Loucy (cell line): ENCODE measurements at regions not wholly inside any gene's neighbourhood (a gene's known extent, or its start where the extent isn't known, plus 50 kb on each side); places are given as distances from the start of the nearest gene placed in this dataset.

Experiments
- CTCF ChIP-seq: fragments of 200-600 bp; sonication (generic); conservative IDR thresholded peaks from 2 replicates; pipeline ENCODE4 v1.5.1; 2014; ENCODE audit warnings: mild to moderate bottlenecking, antibody characterized with exemption, low read length
- EZH2phosphoT487 ChIP-seq: fragments of 200-600 bp; IDR thresholded peaks from 2 replicates; pipeline ENCODE4 v1.6.1; 2018; ENCODE audit warnings: antibody characterized with exemption, mild to moderate bottlenecking, moderate library complexity, borderline replicate concordance

GRCh38 chr12:5333096-5333495, 98.8 kb upstream of the NTF3 start:
- no peak for TF ChIP-seq CTCF
- no peak for TF ChIP-seq EZH2phosphoT487
